Psoas muscle (tissue), 7 donors: ENCODE measurements at regions not wholly inside any gene's neighbourhood (a gene's known extent, or its start where the extent isn't known, plus 50 kb on each side); places are given as distances from the start of the nearest gene placed in this dataset.

ENCODE experiments used
- ATAC-seq, 4 donors: fragments of 200-7000 bp; cut with Tn5 transposase; one replicate each; pipeline ENCODE4 v1.9.1; 2020; ENCODE audit warnings: moderate library complexity in 3 of 4, mild to moderate bottlenecking in 2 of 4
- DNase-seq, 2 donors: peaks; one replicate each; pipeline ENCODE4 v3.0.0-alpha.2; 2020
- H3K27ac ChIP-seq: fragments of 200-600 bp; one replicate; pipeline ENCODE4 v1.8.0; 2022
- H3K27me3 ChIP-seq, 3 donors: fragments of 200-600 bp in 1 of 3; one replicate each; pipeline versions ENCODE4 v1.6.1 to v1.8.0; 2013 to 2022; ENCODE audit warnings: low read length in 2 of 3, mild to moderate bottlenecking in 2 of 3, moderate library complexity in 1 of 3; ENCODE audit not compliant: insufficient read depth in 3 of 3
- H3K36me3 ChIP-seq, 2 donors: fragments of 200-600 bp in 1 of 2; one replicate each; pipeline versions ENCODE4 v1.6.1 to v1.8.0; 2013 to 2022; ENCODE audit warnings: low read depth in 1 of 2, mild to moderate bottlenecking in 1 of 2, moderate library complexity in 1 of 2; ENCODE audit not compliant: insufficient read depth in 1 of 2
- H3K4me1 ChIP-seq: fragments of 200-600 bp; one replicate; pipeline ENCODE4 v1.8.0; 2022
- H3K4me3 ChIP-seq: fragments of 200-600 bp; one replicate; pipeline ENCODE4 v1.8.0; 2022; ENCODE audit warnings: mild to moderate bottlenecking
- H3K9me3 ChIP-seq: fragments of 200-600 bp; one replicate; pipeline ENCODE4 v1.8.0; 2022
- CTCF ChIP-seq: fragments of 200-600 bp; IDR thresholded peaks from one replicate; pipeline ENCODE4 v1.8.0; 2022; ENCODE audit warnings: antibody characterized with exemption
- WGBS, 3 donors: extraction: QIAGEN DNeasy Blood & Tissue Kit; methylation state at CpG; one replicate each; pipeline versions ENCODE4 v1.1.6 to v1.1.7; 2013; 5-methylcytosine and 5-hydroxymethylcytosine counted together
- intact Hi-C, 2 donors: fragments of 100-400 bp; cut with DNase I; formaldehyde crosslinking; loops; one replicate each; pipeline versions ENCODE4 v1.11.0 to v1.14.2; 2022
- donor health status: healthy with polysubstance abuse.
- donor health status: DM: no; HTN: no; CAD: no; lungs with moderate emphysema.
- donor health status: Bipolar disorder and iron deficiency.
- donor health status: healthy.
- donor health status: DM: yes; HTN: yes; CAD: no.
- donor health status: DM: no; HTN: no; CAD: no.
- donor health status: DM: yes; HTN: yes; CAD: no.

- ATAC-seq: no peak
- 55 to 87% (median 86%) methylated on average over 3 of the region's 3 CpGs for WGBS, 3 donors
These were observed 533.5 kb downstream of the SH2D4B start for GRCh38 chr10:81071087-81071796.

GRCh38 chr10:81073155-81073554 is 535.5 kb downstream of the SH2D4B start:
- Histone ChIP-seq H3K4me3 (no peak overlapping the region), H3K36me3 (no peaks in the 10 kb centered on the region), H3K27ac (no peak overlapping the region), H3K27me3 (no peaks in the 10 kb centered on the region), H3K9me3 (no peaks in the 10 kb centered on the region), H3K4me1 (no peaks in the 10 kb centered on the region)
- no peak for DNase-seq
- ATAC-seq: no peak
- 68 to 74% (median 73%) methylated on average over 2 of the region's 2 CpGs for WGBS, 3 donors
- intact Hi-C loops: no loop called here
- no peak for TF ChIP-seq CTCF

More at GRCh38 chr10:81071087-81071796, 533.5 kb downstream of the SH2D4B start:
- intact Hi-C loops: no loop called here
- H3K27me3 ChIP-seq: no peaks in the 10 kb centered on the region
- DNase-seq: no peak
- H3K36me3 ChIP-seq: no peaks in the 10 kb centered on the region
- no peak for TF ChIP-seq CTCF
- H3K4me3 ChIP-seq: no peak overlapping the region
- no peak overlapping the region for H3K27ac ChIP-seq
- H3K9me3 ChIP-seq: no peaks in the 10 kb centered on the region
- no peaks in the 10 kb centered on the region for H3K4me1 ChIP-seq

- no peaks in the 10 kb centered on the region for H3K4me1 ChIP-seq
- DNase-seq: no peak
- no peaks in the 10 kb centered on the region for H3K36me3 ChIP-seq
- H3K27ac ChIP-seq: no peak overlapping the region
- no peaks in the 10 kb centered on the region for H3K27me3 ChIP-seq
- intact Hi-C loops: no loop called here
- TF ChIP-seq CTCF: no peak
- no peaks in the 10 kb centered on the region for H3K9me3 ChIP-seq
- no peak overlapping the region for H3K4me3 ChIP-seq
- ATAC-seq: no peak
- 76 to 90% (median 78%) methylated on average over 3 of the region's 3 CpGs for WGBS, 3 donors
These were observed 544.4 kb downstream of the SH2D4B start for GRCh38 chr10:81081887-81082620.

GRCh38 chr10:81082621-81083376 is 545.1 kb downstream of the SH2D4B start:
- no peaks in the 10 kb centered on the region for H3K4me1 ChIP-seq
- H3K36me3 ChIP-seq: no peaks in the 10 kb centered on the region
- no peaks in the 10 kb centered on the region for H3K27me3 ChIP-seq
- WGBS, 3 donors: 61 to 73% (median 63%) methylated on average over 5 of the region's 5 CpGs
- H3K27ac ChIP-seq: no peak overlapping the region
- TF ChIP-seq CTCF: no peak
- ATAC-seq (no peak), DNase-seq (no peak)
- H3K4me3 ChIP-seq: no peak overlapping the region
- H3K9me3 ChIP-seq: no peaks in the 10 kb centered on the region
- intact Hi-C loops: no loop called here
